ENCODE measurements at regions not wholly inside any gene's neighbourhood (a gene's known extent, or its start where the extent isn't known, plus 50 kb on each side); places are given as distances from the start of the nearest gene placed in this dataset.
"Not testable (repeated sequence)": the region's sequence is repeated elsewhere in the genome, so short reads cannot be mapped to it uniquely, and the experiment has no call there.

DNA sequence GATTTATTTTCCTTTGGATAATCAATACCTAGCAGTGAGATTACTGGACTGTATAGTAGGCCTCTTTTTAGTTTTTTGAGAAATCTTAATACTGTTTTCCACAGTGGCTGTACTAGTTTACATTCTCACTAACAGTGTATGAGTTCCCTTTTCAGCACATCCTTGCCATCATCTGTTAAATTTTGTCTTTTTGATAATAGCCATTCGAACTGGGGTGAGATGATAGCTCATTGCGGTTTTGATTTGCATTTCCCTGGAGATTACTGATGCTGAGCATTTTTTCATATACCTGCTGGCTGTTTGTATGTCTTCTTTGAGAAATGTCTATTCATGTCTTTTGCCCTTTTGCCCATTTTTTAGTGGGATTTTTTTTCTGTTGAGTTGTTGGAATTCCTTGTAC lies 210.8 kb downstream of the CGGBP1 start:
- TF ChIP-seq SUZ12 (IDR thresholded peaks at IDR 0.05; ENCODE audit: extremely low read depth, insufficient read depth, insufficient read length) = no peak
- no peaks in the 10 kb centered on the region for H3K27me3 ChIP-seq (ENCODE audit: insufficient read depth, insufficient read length)
- H3K9me3 ChIP-seq (ENCODE audit: insufficient read depth, low read length) = no peaks in the 10 kb centered on the region
- DNase-seq (ENCODE audit: low read depth, low spot score) = no peak
- no peaks in the 10 kb centered on the region for H3K4me1 ChIP-seq (ENCODE audit: insufficient read depth, insufficient read length)
- H3K9ac ChIP-seq (ENCODE audit: insufficient read length, low read depth) = no peak overlapping the region
- no peaks in the 10 kb centered on the region for H3K36me3 ChIP-seq (ENCODE audit: insufficient read depth, insufficient read length, low read length)
- no peak overlapping the region for H3K4me3 ChIP-seq (ENCODE audit: insufficient read length, low read depth)

DNA sequence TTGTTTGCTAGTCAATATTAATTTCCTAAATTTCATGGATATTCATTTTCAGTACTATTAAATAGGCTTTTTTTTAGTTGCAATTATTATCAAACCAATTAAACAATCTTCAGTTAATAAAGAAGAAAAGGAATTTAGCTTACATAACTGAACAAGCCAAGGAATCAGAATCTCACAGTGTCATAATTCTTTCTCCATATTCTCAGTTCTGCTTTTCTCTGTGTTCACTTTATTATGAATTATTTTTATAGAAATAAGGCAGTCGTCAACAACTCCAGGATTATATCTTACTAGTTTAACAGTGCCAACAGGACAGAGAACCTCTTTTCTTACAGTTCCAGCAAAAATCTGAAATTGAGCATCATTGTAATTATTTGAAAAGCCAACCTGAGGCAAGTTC lies 221.7 kb downstream of the CGGBP1 start:
- TF ChIP-seq SUZ12 (IDR thresholded peaks at IDR 0.05; ENCODE audit: extremely low read depth, insufficient read depth, insufficient read length) (no peak), ZNF274 (IDR thresholded peaks at IDR 0.05; ENCODE audit: low read depth, low read length) (no peak), YY1 (IDR thresholded peaks at IDR 0.05; ENCODE audit: insufficient read depth, insufficient read length) (no peak)
- Histone ChIP-seq H3K4me3 (ENCODE audit: insufficient read length, low read depth) (no peak overlapping the region), H3K9me3 (ENCODE audit: insufficient read depth, low read length) (no peaks in the 10 kb centered on the region), H3K4me1 (ENCODE audit: insufficient read depth, insufficient read length) (no peaks in the 10 kb centered on the region), H3K27me3 (ENCODE audit: insufficient read depth, insufficient read length) (no peaks in the 10 kb centered on the region), H3K36me3 (ENCODE audit: insufficient read depth, insufficient read length, low read length) (no peaks in the 10 kb centered on the region), H3K9ac (ENCODE audit: insufficient read length, low read depth) (no peak overlapping the region)
- DNase-seq (ENCODE audit: low read depth, low spot score) = no peak

DNA sequence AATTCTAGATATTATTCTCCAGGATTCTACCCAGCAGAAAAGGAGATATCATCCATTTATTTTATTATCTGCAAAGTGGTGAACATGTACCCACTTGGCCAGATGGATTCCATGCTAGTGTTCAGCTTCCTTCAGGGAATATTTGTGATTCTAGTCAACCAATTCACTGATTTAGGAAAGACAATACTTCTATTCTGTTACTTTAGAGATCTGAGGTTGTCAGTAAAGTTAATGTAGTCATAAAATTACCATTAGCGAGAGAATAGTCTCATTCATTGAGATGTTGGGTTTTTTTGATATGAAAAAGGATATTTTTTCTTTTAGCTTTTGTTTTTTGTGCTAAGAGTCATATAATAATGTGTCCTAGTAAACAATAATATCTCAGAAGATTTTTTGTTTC lies 222.8 kb downstream of the CGGBP1 start:
- Histone ChIP-seq H3K36me3 (ENCODE audit: insufficient read depth, insufficient read length, low read length) (no peaks in the 10 kb centered on the region), H3K4me1 (ENCODE audit: insufficient read depth, insufficient read length) (no peaks in the 10 kb centered on the region), H3K9ac (ENCODE audit: insufficient read length, low read depth) (no peak overlapping the region), H3K27me3 (ENCODE audit: insufficient read depth, insufficient read length) (no peaks in the 10 kb centered on the region), H3K4me3 (ENCODE audit: insufficient read length, low read depth) (no peak overlapping the region), H3K9me3 (ENCODE audit: insufficient read depth, low read length) (no peaks in the 10 kb centered on the region)
- no peak for DNase-seq (ENCODE audit: low read depth, low spot score)
- TF ChIP-seq ZNF274 (IDR thresholded peaks at IDR 0.05; ENCODE audit: low read depth, low read length) (no peak), YY1 (IDR thresholded peaks at IDR 0.05; ENCODE audit: insufficient read depth, insufficient read length) (no peak), SUZ12 (IDR thresholded peaks at IDR 0.05; ENCODE audit: extremely low read depth, insufficient read depth, insufficient read length) (no peak)

DNA sequence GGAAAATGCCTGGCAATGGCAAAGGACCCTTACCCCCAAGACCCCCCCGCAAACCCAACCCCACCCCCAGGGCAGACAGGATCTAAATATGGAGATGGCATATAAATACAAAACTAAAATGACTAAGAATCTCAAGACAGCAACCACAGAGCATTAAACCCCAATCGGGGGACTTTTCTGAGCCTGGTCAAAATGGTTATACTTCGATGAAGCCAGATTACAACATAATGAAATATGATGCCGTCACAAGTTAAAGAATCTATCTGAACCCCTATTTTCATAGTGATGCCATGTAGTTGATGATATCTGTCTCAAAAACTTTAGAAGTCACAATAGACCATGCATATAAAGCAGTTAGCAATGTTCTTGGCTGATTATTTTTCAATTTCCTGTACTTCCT lies 223.6 kb downstream of the CGGBP1 start:
- no peaks in the 10 kb centered on the region for H3K36me3 ChIP-seq (ENCODE audit: insufficient read depth, insufficient read length, low read length)
- DNase-seq (ENCODE audit: low read depth, low spot score) = no peak
- H3K4me1 ChIP-seq (ENCODE audit: insufficient read depth, insufficient read length) = no peaks in the 10 kb centered on the region
- TF ChIP-seq ZNF274 (IDR thresholded peaks at IDR 0.05; ENCODE audit: low read depth, low read length) (no peak), YY1 (IDR thresholded peaks at IDR 0.05; ENCODE audit: insufficient read depth, insufficient read length) (no peak), SUZ12 (IDR thresholded peaks at IDR 0.05; ENCODE audit: extremely low read depth, insufficient read depth, insufficient read length) (no peak)
- no peaks in the 10 kb centered on the region for H3K9me3 ChIP-seq (ENCODE audit: insufficient read depth, low read length)
- H3K9ac ChIP-seq (ENCODE audit: insufficient read length, low read depth) = no peak overlapping the region
- H3K27me3 ChIP-seq (ENCODE audit: insufficient read depth, insufficient read length) = no peaks in the 10 kb centered on the region
- H3K4me3 ChIP-seq (ENCODE audit: insufficient read length, low read depth) = no peak overlapping the region

DNA sequence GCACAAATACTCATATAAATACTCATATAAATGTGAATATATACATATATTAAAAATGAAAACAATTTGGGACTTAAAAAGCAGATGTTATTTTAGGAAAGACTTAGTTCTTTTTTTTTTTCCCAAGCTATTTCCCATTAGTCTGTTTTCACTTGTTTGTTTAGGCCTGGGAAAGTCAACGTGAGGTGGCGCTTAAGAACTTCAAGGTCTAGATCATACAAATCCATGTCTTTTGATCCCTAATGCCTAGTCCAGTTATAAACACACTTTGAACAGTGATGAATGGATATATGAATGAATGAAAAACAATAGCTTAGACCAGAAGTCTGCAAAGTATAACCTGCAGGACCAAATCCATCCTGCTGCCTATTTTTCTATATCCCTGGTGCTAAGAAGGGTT lies 224.5 kb downstream of the CGGBP1 start:
- TF ChIP-seq ZNF274 (IDR thresholded peaks at IDR 0.05; ENCODE audit: low read depth, low read length) (no peak), YY1 (IDR thresholded peaks at IDR 0.05; ENCODE audit: insufficient read depth, insufficient read length) (no peak), SUZ12 (IDR thresholded peaks at IDR 0.05; ENCODE audit: extremely low read depth, insufficient read depth, insufficient read length) (no peak)
- Histone ChIP-seq H3K36me3 (ENCODE audit: insufficient read depth, insufficient read length, low read length) (no peaks in the 10 kb centered on the region), H3K9me3 (ENCODE audit: insufficient read depth, low read length) (no peaks in the 10 kb centered on the region), H3K9ac (ENCODE audit: insufficient read length, low read depth) (no peak overlapping the region), H3K4me3 (ENCODE audit: insufficient read length, low read depth) (no peak overlapping the region), H3K4me1 (ENCODE audit: insufficient read depth, insufficient read length) (no peaks in the 10 kb centered on the region), H3K27me3 (ENCODE audit: insufficient read depth, insufficient read length) (no peaks in the 10 kb centered on the region)
- no peak for DNase-seq (ENCODE audit: low read depth, low spot score)

DNA sequence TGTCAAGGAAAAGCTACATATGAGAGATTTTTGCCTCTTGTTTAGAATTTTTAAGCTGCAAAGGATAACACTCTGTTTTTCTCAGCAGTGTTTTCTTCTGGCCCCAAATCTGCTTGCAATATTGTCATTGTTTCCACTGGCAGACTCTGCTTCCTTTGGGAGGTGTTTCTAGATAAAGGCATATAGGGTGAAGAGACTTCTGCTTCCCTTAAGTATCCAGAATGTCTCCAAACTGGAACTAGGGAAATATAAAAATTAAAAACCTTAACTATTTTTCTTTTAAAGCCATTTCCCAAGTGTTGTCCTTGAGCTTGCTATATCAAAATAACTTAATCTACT lies 225.8 kb downstream of the CGGBP1 start:
- Histone ChIP-seq H3K36me3 (ENCODE audit: insufficient read depth, insufficient read length, low read length) (no peaks in the 10 kb centered on the region), H3K27me3 (ENCODE audit: insufficient read depth, insufficient read length) (no peaks in the 10 kb centered on the region), H3K4me3 (ENCODE audit: insufficient read length, low read depth) (no peak overlapping the region), H3K9ac (ENCODE audit: insufficient read length, low read depth) (no peak overlapping the region), H3K9me3 (ENCODE audit: insufficient read depth, low read length) (no peaks in the 10 kb centered on the region), H3K4me1 (ENCODE audit: insufficient read depth, insufficient read length) (no peaks in the 10 kb centered on the region)
- TF ChIP-seq ZNF274 (IDR thresholded peaks at IDR 0.05; ENCODE audit: low read depth, low read length) (no peak), SUZ12 (IDR thresholded peaks at IDR 0.05; ENCODE audit: extremely low read depth, insufficient read depth, insufficient read length) (no peak), YY1 (IDR thresholded peaks at IDR 0.05; ENCODE audit: insufficient read depth, insufficient read length) (no peak)
- DNase-seq (ENCODE audit: low read depth, low spot score) = no peak

DNA sequence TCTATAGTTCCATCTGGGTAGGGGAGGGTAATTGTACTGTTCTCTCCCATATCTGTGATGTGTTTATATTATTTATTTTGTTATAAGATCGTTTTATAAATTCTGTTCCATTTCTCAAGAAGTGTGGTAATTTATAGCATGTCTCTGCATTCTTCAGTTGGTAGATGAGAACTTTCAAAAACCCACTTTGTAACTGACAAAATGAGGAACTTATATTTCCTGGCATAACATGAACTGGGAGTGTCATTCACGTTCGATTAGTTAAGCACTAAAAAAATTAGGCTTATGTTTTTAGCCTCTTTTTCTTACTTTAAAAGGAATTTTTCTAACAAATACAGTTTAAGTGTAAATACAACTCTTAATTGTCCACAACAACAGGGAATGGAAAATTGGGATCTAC lies 230.8 kb downstream of the CGGBP1 start:
- TF ChIP-seq SUZ12 (IDR thresholded peaks at IDR 0.05; ENCODE audit: extremely low read depth, insufficient read depth, insufficient read length) (no peak), ZNF274 (IDR thresholded peaks at IDR 0.05; ENCODE audit: low read depth, low read length) (no peak), YY1 (IDR thresholded peaks at IDR 0.05; ENCODE audit: insufficient read depth, insufficient read length) (no peak)
- DNase-seq (ENCODE audit: low read depth, low spot score) = no peak
- Histone ChIP-seq H3K9me3 (ENCODE audit: insufficient read depth, low read length) (no peaks in the 10 kb centered on the region), H3K4me3 (ENCODE audit: insufficient read length, low read depth) (no peak overlapping the region), H3K27me3 (ENCODE audit: insufficient read depth, insufficient read length) (no peaks in the 10 kb centered on the region), H3K9ac (ENCODE audit: insufficient read length, low read depth) (no peak overlapping the region), H3K36me3 (ENCODE audit: insufficient read depth, insufficient read length, low read length) (no peaks in the 10 kb centered on the region), H3K4me1 (ENCODE audit: insufficient read depth, insufficient read length) (no peaks in the 10 kb centered on the region)

DNA sequence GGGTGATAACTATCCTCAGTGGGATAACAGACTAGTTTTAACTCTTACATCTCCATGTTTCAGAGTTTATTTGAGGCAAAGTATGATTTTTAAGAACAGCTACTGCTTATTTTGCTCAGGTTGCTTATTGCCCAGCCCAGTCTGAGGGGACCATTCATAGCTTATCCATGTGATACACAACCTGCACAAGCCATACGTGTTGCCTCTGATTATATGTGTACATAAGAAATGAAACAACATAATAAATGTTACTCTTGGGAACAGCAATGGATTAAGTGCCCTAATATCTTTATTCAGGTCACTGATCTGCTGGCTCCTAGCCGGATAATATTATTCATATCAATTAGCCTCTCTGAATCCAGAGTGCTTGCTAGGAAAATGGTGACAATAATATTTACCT lies 236.2 kb downstream of the CGGBP1 start:
- H3K9ac ChIP-seq (ENCODE audit: insufficient read length, low read depth) = no peak overlapping the region
- TF ChIP-seq SUZ12 (IDR thresholded peaks at IDR 0.05; ENCODE audit: extremely low read depth, insufficient read depth, insufficient read length) (no peak), ZNF274 (IDR thresholded peaks at IDR 0.05; ENCODE audit: low read depth, low read length) (no peak), YY1 (IDR thresholded peaks at IDR 0.05; ENCODE audit: insufficient read depth, insufficient read length) (no peak)

DNA sequence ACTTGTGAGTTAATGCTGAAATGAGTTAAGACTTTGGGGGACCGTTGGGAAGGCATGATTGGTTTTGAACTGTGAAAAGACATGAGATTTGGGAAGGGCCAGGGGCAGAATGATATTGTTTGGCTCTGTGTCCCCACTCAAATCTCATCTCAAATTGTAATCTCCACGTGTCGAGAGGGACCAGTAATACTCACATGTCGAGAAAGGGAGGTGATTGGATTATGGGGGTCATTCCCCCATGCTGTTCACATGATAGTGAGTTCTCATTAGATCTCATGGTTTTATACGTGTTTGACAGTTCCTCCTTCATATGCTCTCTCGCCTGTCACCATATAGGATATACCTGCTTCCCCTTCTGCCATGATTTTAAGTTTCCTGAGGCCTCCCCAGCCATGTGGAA lies 245.3 kb downstream of the CGGBP1 start:
- H3K9ac ChIP-seq (ENCODE audit: insufficient read length, low read depth); H3K9me3 ChIP-seq (ENCODE audit: insufficient read depth, low read length); H3K36me3 ChIP-seq (ENCODE audit: insufficient read depth, insufficient read length, low read length); H3K27me3 ChIP-seq (ENCODE audit: insufficient read depth, insufficient read length); H3K4me3 ChIP-seq (ENCODE audit: insufficient read length, low read depth); H3K4me1 ChIP-seq (ENCODE audit: insufficient read depth, insufficient read length); DNase-seq (ENCODE audit: low read depth, low spot score): not testable (repeated sequence)

More for the DNA sequence above, 236.2 kb downstream of the CGGBP1 start:
- DNase-seq (ENCODE audit: low read depth, low spot score) = no peak
- no peaks in the 10 kb centered on the region for H3K36me3 ChIP-seq (ENCODE audit: insufficient read depth, insufficient read length, low read length)
- no peak overlapping the region for H3K4me3 ChIP-seq (ENCODE audit: insufficient read length, low read depth)
- no peaks in the 10 kb centered on the region for H3K9me3 ChIP-seq (ENCODE audit: insufficient read depth, low read length)
- no peaks in the 10 kb centered on the region for H3K4me1 ChIP-seq (ENCODE audit: insufficient read depth, insufficient read length)
- H3K27me3 ChIP-seq (ENCODE audit: insufficient read depth, insufficient read length) = no peaks in the 10 kb centered on the region

Measured in NT2/D1 (cell line).